SK-N-SH (cell line): ENCODE measurements at regions not wholly inside any gene's neighbourhood (a gene's known extent, or its start where the extent isn't known, plus 50 kb on each side); places are given as distances from the start of the nearest gene placed in this dataset.

Experiments
- CHD2 ChIP-seq: fragments of 150-350 bp; IDR thresholded peaks from 2 replicates; pipeline ENCODE4 v1.6.1; 2018; ENCODE audit warnings: low read length; ENCODE audit not compliant: partially characterized antibody
- EP300 ChIP-seq, 2 experiments: IDR thresholded peaks; 2 replicates each; pipeline versions ENCODE4 v1.4.0 to v1.6.1; 2012; ENCODE audit warnings: borderline replicate concordance in 1 of 2, low read depth in 1 of 2, low read length in 1 of 2
- FOSL2 ChIP-seq: IDR thresholded peaks from 2 replicates; pipeline ENCODE4 v1.4.0; 2012; ENCODE audit warnings: low read depth, mild to moderate bottlenecking, moderate library complexity, borderline replicate concordance
- FOXJ3 ChIP-seq: sonication (generic); formaldehyde crosslinking; IDR thresholded peaks from 2 replicates; pipeline ENCODE4 v1.5.1; 2020; ENCODE audit warnings: mild to moderate bottlenecking, missing genetic modification reagents
- GABPA ChIP-seq: IDR thresholded peaks from 2 replicates; pipeline ENCODE4 v1.4.0; 2012; ENCODE audit warnings: low read depth, mild to moderate bottlenecking
- JUND ChIP-seq: IDR thresholded peaks from 2 replicates; pipeline ENCODE4 v1.4.0; 2012
- MXI1 ChIP-seq: IDR thresholded peaks from 2 replicates; pipeline ENCODE4 v1.6.1; 2012; ENCODE audit warnings: mild to moderate bottlenecking, low read depth, low read length, improper control_type of control experiment
- RAD21 ChIP-seq: IDR thresholded peaks from 2 replicates; pipeline ENCODE4 v1.6.1; 2012; ENCODE audit warnings: mild to moderate bottlenecking, low read length
- RCOR1 ChIP-seq: fragments of 150-350 bp; IDR thresholded peaks from 2 replicates; pipeline ENCODE4 v1.6.1; 2017; ENCODE audit warnings: antibody characterized with exemption, low read length
- SMC3 ChIP-seq: IDR thresholded peaks from 2 replicates; pipeline ENCODE4 v1.6.1; 2012; ENCODE audit warnings: low read depth, low read length, improper control_type of control experiment
- TAF1 ChIP-seq: IDR thresholded peaks from 2 replicates; pipeline ENCODE4 v1.6.1; 2012; ENCODE audit warnings: low read depth, mild to moderate bottlenecking, low read length, moderate library complexity, borderline replicate concordance
- TF ChIP-seq, protein P1 (sequence below): fragments of 200-600 bp; sonication (generic); IDR thresholded peaks from 2 replicates; pipeline ENCODE4 v1.6.1; 2017; ENCODE audit warnings: antibody characterized with exemption, mild to moderate bottlenecking, moderate library complexity
- TF ChIP-seq, protein P2 (sequence below): fragments of 150-350 bp; IDR thresholded peaks from 2 replicates; pipeline ENCODE4 v1.6.1; 2016; ENCODE audit warnings: mild to moderate bottlenecking, low read depth, low read length
- TF ChIP-seq, protein P3 (sequence below): IDR thresholded peaks from 2 replicates; pipeline ENCODE4 v1.6.1; 2012; ENCODE audit warnings: mild to moderate bottlenecking, low read depth, low read length, moderate library complexity

DNA sequence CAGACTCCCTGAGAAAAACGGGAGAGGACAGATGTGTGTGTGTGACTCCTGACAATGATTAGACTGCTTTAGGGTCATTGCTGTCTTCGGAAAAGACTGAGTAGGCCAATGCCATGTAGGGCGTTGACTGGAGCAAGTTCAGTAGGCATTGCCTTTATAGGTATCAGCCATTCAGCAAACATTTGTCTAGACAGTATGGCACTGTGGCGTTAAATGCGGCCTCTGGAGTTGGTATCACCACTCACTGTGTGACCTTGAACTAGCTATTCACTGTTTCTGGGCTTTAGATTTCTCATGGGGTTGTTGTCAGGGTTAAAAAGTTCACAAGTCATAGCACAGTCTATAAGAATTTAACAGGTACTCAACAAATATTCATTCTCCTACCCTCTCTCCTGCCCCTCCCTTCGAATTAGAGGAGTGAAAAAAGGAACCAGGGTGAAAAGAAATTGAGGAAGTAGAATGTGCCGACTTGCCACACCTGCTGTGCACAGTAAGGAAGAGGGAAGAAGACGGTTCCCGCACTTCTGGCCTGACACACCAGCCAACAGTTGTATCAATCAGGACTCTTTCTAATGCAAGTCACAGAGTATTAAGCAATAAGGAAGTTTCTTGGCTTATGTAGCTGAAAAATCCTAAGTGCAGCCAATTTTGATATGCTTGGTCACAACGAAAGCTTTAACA is 83.2 kb upstream of the PLAC8 start:
- TF ChIP-seq FOSL2: no peak
- TF ChIP-seq, protein P1, sequence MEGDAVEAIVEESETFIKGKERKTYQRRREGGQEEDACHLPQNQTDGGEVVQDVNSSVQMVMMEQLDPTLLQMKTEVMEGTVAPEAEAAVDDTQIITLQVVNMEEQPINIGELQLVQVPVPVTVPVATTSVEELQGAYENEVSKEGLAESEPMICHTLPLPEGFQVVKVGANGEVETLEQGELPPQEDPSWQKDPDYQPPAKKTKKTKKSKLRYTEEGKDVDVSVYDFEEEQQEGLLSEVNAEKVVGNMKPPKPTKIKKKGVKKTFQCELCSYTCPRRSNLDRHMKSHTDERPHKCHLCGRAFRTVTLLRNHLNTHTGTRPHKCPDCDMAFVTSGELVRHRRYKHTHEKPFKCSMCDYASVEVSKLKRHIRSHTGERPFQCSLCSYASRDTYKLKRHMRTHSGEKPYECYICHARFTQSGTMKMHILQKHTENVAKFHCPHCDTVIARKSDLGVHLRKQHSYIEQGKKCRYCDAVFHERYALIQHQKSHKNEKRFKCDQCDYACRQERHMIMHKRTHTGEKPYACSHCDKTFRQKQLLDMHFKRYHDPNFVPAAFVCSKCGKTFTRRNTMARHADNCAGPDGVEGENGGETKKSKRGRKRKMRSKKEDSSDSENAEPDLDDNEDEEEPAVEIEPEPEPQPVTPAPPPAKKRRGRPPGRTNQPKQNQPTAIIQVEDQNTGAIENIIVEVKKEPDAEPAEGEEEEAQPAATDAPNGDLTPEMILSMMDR: no peak
- no peak for TF ChIP-seq RAD21
- TF ChIP-seq JUND: no peak
- TF ChIP-seq, protein P2, sequence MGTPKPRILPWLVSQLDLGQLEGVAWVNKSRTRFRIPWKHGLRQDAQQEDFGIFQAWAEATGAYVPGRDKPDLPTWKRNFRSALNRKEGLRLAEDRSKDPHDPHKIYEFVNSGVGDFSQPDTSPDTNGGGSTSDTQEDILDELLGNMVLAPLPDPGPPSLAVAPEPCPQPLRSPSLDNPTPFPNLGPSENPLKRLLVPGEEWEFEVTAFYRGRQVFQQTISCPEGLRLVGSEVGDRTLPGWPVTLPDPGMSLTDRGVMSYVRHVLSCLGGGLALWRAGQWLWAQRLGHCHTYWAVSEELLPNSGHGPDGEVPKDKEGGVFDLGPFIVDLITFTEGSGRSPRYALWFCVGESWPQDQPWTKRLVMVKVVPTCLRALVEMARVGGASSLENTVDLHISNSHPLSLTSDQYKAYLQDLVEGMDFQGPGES: no peak
- no peak for TF ChIP-seq MXI1
- TF ChIP-seq TAF1: no peak
- TF ChIP-seq FOXJ3 (CRISPR knock-in tag): no peak
- TF ChIP-seq, protein P3, sequence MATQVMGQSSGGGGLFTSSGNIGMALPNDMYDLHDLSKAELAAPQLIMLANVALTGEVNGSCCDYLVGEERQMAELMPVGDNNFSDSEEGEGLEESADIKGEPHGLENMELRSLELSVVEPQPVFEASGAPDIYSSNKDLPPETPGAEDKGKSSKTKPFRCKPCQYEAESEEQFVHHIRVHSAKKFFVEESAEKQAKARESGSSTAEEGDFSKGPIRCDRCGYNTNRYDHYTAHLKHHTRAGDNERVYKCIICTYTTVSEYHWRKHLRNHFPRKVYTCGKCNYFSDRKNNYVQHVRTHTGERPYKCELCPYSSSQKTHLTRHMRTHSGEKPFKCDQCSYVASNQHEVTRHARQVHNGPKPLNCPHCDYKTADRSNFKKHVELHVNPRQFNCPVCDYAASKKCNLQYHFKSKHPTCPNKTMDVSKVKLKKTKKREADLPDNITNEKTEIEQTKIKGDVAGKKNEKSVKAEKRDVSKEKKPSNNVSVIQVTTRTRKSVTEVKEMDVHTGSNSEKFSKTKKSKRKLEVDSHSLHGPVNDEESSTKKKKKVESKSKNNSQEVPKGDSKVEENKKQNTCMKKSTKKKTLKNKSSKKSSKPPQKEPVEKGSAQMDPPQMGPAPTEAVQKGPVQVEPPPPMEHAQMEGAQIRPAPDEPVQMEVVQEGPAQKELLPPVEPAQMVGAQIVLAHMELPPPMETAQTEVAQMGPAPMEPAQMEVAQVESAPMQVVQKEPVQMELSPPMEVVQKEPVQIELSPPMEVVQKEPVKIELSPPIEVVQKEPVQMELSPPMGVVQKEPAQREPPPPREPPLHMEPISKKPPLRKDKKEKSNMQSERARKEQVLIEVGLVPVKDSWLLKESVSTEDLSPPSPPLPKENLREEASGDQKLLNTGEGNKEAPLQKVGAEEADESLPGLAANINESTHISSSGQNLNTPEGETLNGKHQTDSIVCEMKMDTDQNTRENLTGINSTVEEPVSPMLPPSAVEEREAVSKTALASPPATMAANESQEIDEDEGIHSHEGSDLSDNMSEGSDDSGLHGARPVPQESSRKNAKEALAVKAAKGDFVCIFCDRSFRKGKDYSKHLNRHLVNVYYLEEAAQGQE: no peak
- TF ChIP-seq RCOR1: no peak
- no peak for TF ChIP-seq CHD2
- TF ChIP-seq EP300 (IDR thresholded peaks at IDR 0.05; ENCODE audit: borderline replicate concordance in 1 of 2, low read depth in 1 of 2, low read length in 1 of 2): no peak
- TF ChIP-seq SMC3: no peak
- TF ChIP-seq GABPA: no peak
